Hepatocyte (in vitro differentiated cells): ENCODE measurements at regions not wholly inside any gene's neighbourhood (a gene's known extent, or its start where the extent isn't known, plus 50 kb on each side); places are given as distances from the start of the nearest gene placed in this dataset.

ENCODE experiments used
- DNase-seq: peaks from one replicate; pipeline ENCODE4 v3.0.0-alpha.2; 2016; ENCODE audit warnings: low spot score
- H2AFZ ChIP-seq: fragments of 200-600 bp; sonication (generic); 2 replicates; pipeline ENCODE4 v1.6.0; 2016; ENCODE audit warnings: antibody characterized with exemption, mild to moderate bottlenecking
- H3K27ac ChIP-seq: fragments of 200-600 bp; sonication (generic); 2 replicates; pipeline ENCODE4 v1.5.1; 2016; ENCODE audit warnings: mild to moderate bottlenecking
- H3K27me3 ChIP-seq: fragments of 200-600 bp; sonication (generic); 2 replicates; pipeline ENCODE4 v1.6.1; 2016
- H3K36me3 ChIP-seq: fragments of 200-600 bp; sonication (generic); replicated peaks from 2 replicates; pipeline ENCODE4 v1.5.1; 2016; ENCODE audit warnings: low read depth; ENCODE audit not compliant: insufficient read depth
- H3K4me1 ChIP-seq: fragments of 200-600 bp; sonication (generic); 2 replicates; pipeline ENCODE4 v1.5.1; 2016; ENCODE audit warnings: mild to moderate bottlenecking, moderate library complexity; ENCODE audit not compliant: insufficient read depth
- H3K4me2 ChIP-seq: fragments of 200-600 bp; sonication (generic); 2 replicates; pipeline ENCODE4 v1.6.0; 2016
- H3K4me3 ChIP-seq: fragments of 200-600 bp; sonication (generic); 2 replicates; pipeline ENCODE4 v1.5.1; 2016; ENCODE audit warnings: mild to moderate bottlenecking
- H3K79me2 ChIP-seq: fragments of 200-600 bp; sonication (generic); 2 replicates; pipeline ENCODE4 v1.6.0; 2017; ENCODE audit warnings: mild to moderate bottlenecking
- H3K9me2 ChIP-seq: fragments of 200-600 bp; sonication (generic); replicated peaks from 2 replicates; pipeline ENCODE4 v1.6.0; 2017; ENCODE audit warnings: mild to moderate bottlenecking; ENCODE audit not compliant: insufficient read depth
- H3K9me3 ChIP-seq: fragments of 200-600 bp; sonication (generic); 2 replicates; pipeline ENCODE4 v1.5.1; 2016; ENCODE audit warnings: low read depth, mild to moderate bottlenecking
- H4K20me1 ChIP-seq: fragments of 200-600 bp; sonication (generic); 2 replicates; pipeline ENCODE4 v1.6.0; 2016; ENCODE audit warnings: mild to moderate bottlenecking; ENCODE audit not compliant: insufficient read depth, poor library complexity, severe bottlenecking
- CTCF ChIP-seq: fragments of 200-600 bp; sonication (generic); IDR thresholded peaks from 2 replicates; pipeline ENCODE4 v1.5.1; 2016; ENCODE audit warnings: antibody characterized with exemption, mild to moderate bottlenecking; ENCODE audit not compliant: poor library complexity
- EZH2 ChIP-seq: fragments of 200-600 bp; sonication (generic); IDR thresholded peaks from 2 replicates; pipeline ENCODE4 v1.6.1; 2016; ENCODE audit warnings: antibody characterized with exemption, mild to moderate bottlenecking, borderline replicate concordance
- EZH2phosphoT487 ChIP-seq: fragments of 200-600 bp; sonication (generic); IDR thresholded peaks from one replicate; pipeline ENCODE4 v1.6.1; 2018; ENCODE audit warnings: antibody characterized with exemption, mild to moderate bottlenecking, low read depth, moderate library complexity; ENCODE audit not compliant: unreplicated experiment, severe bottlenecking
- WGBS: methylation state at CpG from one replicate; pipeline ENCODE4 v1.1.6; 2016; ENCODE audit warnings: low lambda C conversion rate; ENCODE audit errors: missing lambda C conversion rate; 5-methylcytosine and 5-hydroxymethylcytosine counted together

- Histone ChIP-seq H3K4me2 (no peak overlapping the region), H4K20me1 (no peaks in the 10 kb centered on the region)
These were observed 125.5 kb upstream of the SERPIND1 start for GRCh38 chr22:20648306-20648903.

GRCh38 chr22:20650294-20651207 lies 123.4 kb upstream of the SERPIND1 start:
- DNase-seq: no peak
- H3K4me1 ChIP-seq: no peaks in the 10 kb centered on the region
- H3K4me2 ChIP-seq: no peak overlapping the region
- no peak overlapping the region for H2AFZ ChIP-seq
- no peaks in the 10 kb centered on the region for H3K36me3 ChIP-seq
- WGBS: 80% methylated on average over 13 of the region's 13 CpGs
- TF ChIP-seq EZH2phosphoT487 (no peak), CTCF (no peak)
- H3K27me3 ChIP-seq: no peaks in the 10 kb centered on the region
- no peaks in the 10 kb centered on the region for H3K9me2 ChIP-seq
- no peaks in the 10 kb centered on the region for H3K9me3 ChIP-seq
- H3K27ac ChIP-seq: no peak overlapping the region
- H3K4me3 ChIP-seq: no peak overlapping the region
- no peaks in the 10 kb centered on the region for H4K20me1 ChIP-seq
- H3K79me2 ChIP-seq: no peaks in the 10 kb centered on the region

More at GRCh38 chr22:20648306-20648903, 125.5 kb upstream of the SERPIND1 start:
- no peaks in the 10 kb centered on the region for H3K9me2 ChIP-seq
- no peaks in the 10 kb centered on the region for H3K36me3 ChIP-seq
- no peak for TF ChIP-seq CTCF
- TF ChIP-seq EZH2phosphoT487: no peak
- no peak for TF ChIP-seq EZH2
- H3K4me3 ChIP-seq: no peak overlapping the region
- H2AFZ ChIP-seq: no peak overlapping the region
- 93% methylated on average over 2 of the region's 2 CpGs for WGBS
- no peaks in the 10 kb centered on the region for H3K9me3 ChIP-seq
- no peaks in the 10 kb centered on the region for H3K4me1 ChIP-seq
- no peaks in the 10 kb centered on the region for H3K79me2 ChIP-seq
- no peak overlapping the region for H3K27ac ChIP-seq
- no peak for DNase-seq
- no peaks in the 10 kb centered on the region for H3K27me3 ChIP-seq

- WGBS: 89% methylated on average over 2 of the region's 2 CpGs
- H3K36me3 ChIP-seq: no peaks in the 10 kb centered on the region
- H2AFZ ChIP-seq: no peak overlapping the region
- H3K9me3 ChIP-seq: no peaks in the 10 kb centered on the region
- H3K4me3 ChIP-seq: no peak overlapping the region
- no peak for DNase-seq
- no peak for TF ChIP-seq EZH2phosphoT487
- TF ChIP-seq CTCF: no peak
- TF ChIP-seq EZH2: no peak
- no peaks in the 10 kb centered on the region for H3K79me2 ChIP-seq
- H3K9me2 ChIP-seq: no peaks in the 10 kb centered on the region
- no peaks in the 10 kb centered on the region for H4K20me1 ChIP-seq
- no peaks in the 10 kb centered on the region for H3K27me3 ChIP-seq
- H3K4me1 ChIP-seq: no peaks in the 10 kb centered on the region
- no peak overlapping the region for H3K4me2 ChIP-seq
- H3K27ac ChIP-seq: no peak overlapping the region
These were observed 122.6 kb upstream of the SERPIND1 start for GRCh38 chr22:20651286-20651685.
